Colonic mucosa (tissue), 4 donors: ENCODE measurements at regions not wholly inside any gene's neighbourhood (a gene's known extent, or its start where the extent isn't known, plus 50 kb on each side); places are given as distances from the start of the nearest gene placed in this dataset.

Experiments
- DNase-seq: peaks from one replicate; pipeline ENCODE4 v3.0.0-alpha.2; 2020
- H3K27ac ChIP-seq: fragments of 200-600 bp; one replicate; pipeline ENCODE4 v1.8.0; 2021
- H3K27me3 ChIP-seq: fragments of 200-600 bp; one replicate; pipeline ENCODE4 v1.8.0; 2021
- H3K36me3 ChIP-seq: fragments of 200-600 bp; one replicate; pipeline ENCODE4 v1.8.0; 2021
- H3K4me1 ChIP-seq: fragments of 200-600 bp; one replicate; pipeline ENCODE4 v1.8.0; 2021; ENCODE audit warnings: mild to moderate bottlenecking
- H3K4me3 ChIP-seq: fragments of 200-600 bp; one replicate; pipeline ENCODE4 v1.8.0; 2021
- H3K9ac ChIP-seq, 2 donors: one replicate each; pipeline ENCODE4 v1.7.0; 2013; ENCODE audit warnings: control low read depth in 2 of 2, low read depth in 2 of 2, low read length in 2 of 2
- H3K9me3 ChIP-seq: fragments of 200-600 bp; one replicate; pipeline ENCODE4 v1.8.0; 2021
- CTCF ChIP-seq: fragments of 200-600 bp; IDR thresholded peaks from one replicate; pipeline ENCODE4 v1.8.0; 2022; ENCODE audit warnings: antibody characterized with exemption, mild to moderate bottlenecking
- intact Hi-C: fragments of 100-400 bp; cut with DNase I; formaldehyde crosslinking; loops from one replicate; pipeline ENCODE4 v1.14.1; 2022
- donor health status: healthy.
- donor health status: DM: no; HTN: no; CAD: no.
- donor health status: DM: no; HTN: no; CAD: no.

GRCh38 chr1:55703726-55704363 lies 488.7 kb upstream of the USP24 start:
- Histone ChIP-seq H3K4me3 (no peak overlapping the region), H3K9ac (no peak overlapping the region), H3K27ac (no peak overlapping the region), H3K27me3 (no peaks in the 10 kb centered on the region), H3K36me3 (no peaks in the 10 kb centered on the region), H3K4me1 (no peaks in the 10 kb centered on the region), H3K9me3 (no peaks in the 10 kb centered on the region)
- TF ChIP-seq CTCF = no peak
- DNase-seq = no peak
- intact Hi-C loops = loop anchor here (5.0 kb wide), 1 partner anchor 188 kb away; no protein-coding TSS in a partner anchor

GRCh38 chr1:55702064-55702463 lies 486.9 kb upstream of the USP24 start:
- peak; percentile 31 for DNase-seq
- Histone ChIP-seq H3K27ac (no peak overlapping the region), H3K4me3 (no peak overlapping the region), H3K4me1 (no peaks in the 10 kb centered on the region), H3K36me3 (no peaks in the 10 kb centered on the region), H3K9me3 (no peaks in the 10 kb centered on the region), H3K9ac (no peak overlapping the region), H3K27me3 (no peaks in the 10 kb centered on the region)
- TF ChIP-seq CTCF = peak; percentile 59
- intact Hi-C loops = loop anchor here (5.0 kb wide), 1 partner anchor 190 kb away; no protein-coding TSS in a partner anchor

GRCh38 chr1:55700359-55701130 lies 485.4 kb upstream of the USP24 start:
- no peaks in the 10 kb centered on the region for H3K4me1 ChIP-seq
- no peak for TF ChIP-seq CTCF
- intact Hi-C loops = loop anchor here (5.0 kb wide), 1 partner anchor 192 kb away; no protein-coding TSS in a partner anchor

GRCh38 chr1:55699228-55699627 lies 484.1 kb upstream of the USP24 start:
- no peak overlapping the region for H3K4me3 ChIP-seq
- no peak overlapping the region for H3K9ac ChIP-seq
- H3K27me3 ChIP-seq = no peaks in the 10 kb centered on the region
- intact Hi-C loops = no loop called here
- H3K4me1 ChIP-seq = no peaks in the 10 kb centered on the region
- H3K36me3 ChIP-seq = no peaks in the 10 kb centered on the region
- DNase-seq = no peak
- no peaks in the 10 kb centered on the region for H3K9me3 ChIP-seq
- H3K27ac ChIP-seq = no peak overlapping the region
- TF ChIP-seq CTCF = no peak

More at GRCh38 chr1:55700359-55701130, 485.4 kb upstream of the USP24 start:
- Histone ChIP-seq H3K9me3 (no peaks in the 10 kb centered on the region), H3K36me3 (no peaks in the 10 kb centered on the region), H3K4me3 (no peak overlapping the region), H3K9ac (no peak overlapping the region), H3K27me3 (no peaks in the 10 kb centered on the region), H3K27ac (no peak overlapping the region)
- DNase-seq = no peak

- no peaks in the 10 kb centered on the region for H3K36me3 ChIP-seq
- no peak overlapping the region for H3K27ac ChIP-seq
- TF ChIP-seq CTCF = no peak
- no peak overlapping the region for H3K4me3 ChIP-seq
- intact Hi-C loops = no loop called here
- no peaks in the 10 kb centered on the region for H3K27me3 ChIP-seq
- H3K9me3 ChIP-seq = no peaks in the 10 kb centered on the region
- no peaks in the 10 kb centered on the region for H3K4me1 ChIP-seq
- no peak overlapping the region for H3K9ac ChIP-seq
- DNase-seq = no peak
These were observed 482.9 kb upstream of the USP24 start for GRCh38 chr1:55697997-55698535.
